ENCODE measurements at regions not wholly inside any gene's neighbourhood (a gene's known extent, or its start where the extent isn't known, plus 50 kb on each side); places are given as distances from the start of the nearest gene placed in this dataset.

DNA sequence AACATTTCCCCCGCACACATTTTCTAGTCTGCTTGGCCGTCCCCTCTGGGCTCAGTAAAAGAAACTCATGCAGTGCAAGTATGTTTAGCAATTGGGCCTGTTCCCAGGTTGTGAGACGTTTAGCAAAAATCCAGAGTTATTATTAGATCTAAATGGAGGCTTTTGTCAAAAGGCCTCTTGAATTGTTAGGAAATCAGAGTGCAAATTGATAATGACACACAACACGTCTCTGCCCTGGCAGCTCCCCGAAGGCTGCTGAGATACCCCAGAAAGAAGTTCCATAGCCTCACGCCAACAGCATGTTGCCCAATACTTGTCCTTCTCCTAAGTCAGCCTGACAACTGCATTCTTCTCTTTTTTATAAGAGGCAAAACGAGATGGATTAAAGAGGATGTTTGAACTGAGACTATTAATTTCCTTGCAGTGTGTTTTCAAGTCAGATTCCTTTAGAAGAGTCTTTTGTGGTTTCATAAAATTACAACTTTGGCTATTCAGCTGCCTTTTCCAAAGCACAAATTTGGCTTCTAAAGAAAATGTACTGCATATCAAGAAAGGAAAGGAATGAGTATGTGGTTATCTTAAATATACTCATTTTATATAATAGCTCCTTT, 202.2 kb downstream of the TRIB2 start:
- no peak for TF ChIP-seq HDGF (IDR thresholded peaks at IDR 0.05; ENCODE audit: borderline replicate concordance)
- no peak for TF ChIP-seq SUZ12 (IDR thresholded peaks at IDR 0.05)
- no peak for TF ChIP-seq LEF1 (IDR thresholded peaks at IDR 0.05; ENCODE audit: borderline replicate concordance)
- TF ChIP-seq FOXA1 (IDR thresholded peaks at IDR 0.05): no peak
- no peak for TF ChIP-seq FOXM1 (IDR thresholded peaks at IDR 0.05; ENCODE audit: borderline replicate concordance)
- no peak for TF ChIP-seq CTBP1 (IDR thresholded peaks at IDR 0.05; ENCODE audit: borderline replicate concordance)
- TF ChIP-seq ELF4 (IDR thresholded peaks at IDR 0.05): no peak
- TF ChIP-seq, protein P1, sequence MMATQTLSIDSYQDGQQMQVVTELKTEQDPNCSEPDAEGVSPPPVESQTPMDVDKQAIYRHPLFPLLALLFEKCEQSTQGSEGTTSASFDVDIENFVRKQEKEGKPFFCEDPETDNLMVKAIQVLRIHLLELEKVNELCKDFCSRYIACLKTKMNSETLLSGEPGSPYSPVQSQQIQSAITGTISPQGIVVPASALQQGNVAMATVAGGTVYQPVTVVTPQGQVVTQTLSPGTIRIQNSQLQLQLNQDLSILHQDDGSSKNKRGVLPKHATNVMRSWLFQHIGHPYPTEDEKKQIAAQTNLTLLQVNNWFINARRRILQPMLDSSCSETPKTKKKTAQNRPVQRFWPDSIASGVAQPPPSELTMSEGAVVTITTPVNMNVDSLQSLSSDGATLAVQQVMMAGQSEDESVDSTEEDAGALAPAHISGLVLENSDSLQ (IDR thresholded peaks at IDR 0.05): no peak
- no peak for TF ChIP-seq FOXK2 (IDR thresholded peaks at IDR 0.05)
- no peak for TF ChIP-seq SP1 (IDR thresholded peaks at IDR 0.05)
- no peak for TF ChIP-seq NFRKB (IDR thresholded peaks at IDR 0.05)

Measured in HEK293T (cell line).